MG63 (cell line): ENCODE measurements at regions not wholly inside any gene's neighbourhood (a gene's known extent, or its start where the extent isn't known, plus 50 kb on each side); places are given as distances from the start of the nearest gene placed in this dataset.

Experiments
- DNase-seq: peaks from one replicate; pipeline ENCODE4 v3.0.0-alpha.2; 2020
- H3K27me3 ChIP-seq: fragments of 250-450 bp; sonication (Bioruptor Pico); 2 replicates; pipeline ENCODE4 v1.5.1; 2020; ENCODE audit warnings: mild to moderate bottlenecking, moderate library complexity
- H3K36me3 ChIP-seq: fragments of 250-450 bp; sonication (Bioruptor Pico); 2 replicates; pipeline ENCODE4 v1.5.1; 2020; ENCODE audit warnings: mild to moderate bottlenecking, moderate library complexity
- H3K4me3 ChIP-seq: fragments of 250-450 bp; sonication (Bioruptor Pico); 2 replicates; pipeline ENCODE4 v1.5.1; 2020; ENCODE audit warnings: mild to moderate bottlenecking, moderate library complexity
- H3K9me3 ChIP-seq: fragments of 250-450 bp; sonication (Bioruptor Pico); 2 replicates; pipeline ENCODE4 v1.5.1; 2020; ENCODE audit warnings: mild to moderate bottlenecking, moderate library complexity

GRCh38 chr10:31725436-31725835 lies 203.2 kb downstream of the ARHGAP12 start:
- H3K27me3 ChIP-seq, result no peaks in the 10 kb centered on the region
- no peaks in the 10 kb centered on the region for H3K36me3 ChIP-seq
- no peak for DNase-seq
- H3K9me3 ChIP-seq, result peaks cover 12% of the 10 kb centered on the region
- no peak overlapping the region for H3K4me3 ChIP-seq

GRCh38 chr10:31724296-31724695 lies 204.3 kb downstream of the ARHGAP12 start:
- DNase-seq, result no peak
- H3K27me3 ChIP-seq, result no peaks in the 10 kb centered on the region
- H3K4me3 ChIP-seq, result no peak overlapping the region
- no peaks in the 10 kb centered on the region for H3K36me3 ChIP-seq
- H3K9me3 ChIP-seq, result peaks cover 12% of the 10 kb centered on the region

- H3K36me3 ChIP-seq, result no peaks in the 10 kb centered on the region
- H3K4me3 ChIP-seq, result no peak overlapping the region
- peaks cover 7% of the 10 kb centered on the region for H3K9me3 ChIP-seq
- no peaks in the 10 kb centered on the region for H3K27me3 ChIP-seq
- DNase-seq, result no peak
Measured at GRCh38 chr10:31723106-31723750, 205.4 kb downstream of the ARHGAP12 start.

- DNase-seq, result no peak
- Histone ChIP-seq H3K9me3 (peaks cover 2% of the 10 kb centered on the region; the same call in 1 of the 2 replicates), H3K4me3 (no peak overlapping the region), H3K27me3 (no peaks in the 10 kb centered on the region), H3K36me3 (no peaks in the 10 kb centered on the region)
Measured at GRCh38 chr10:31721096-31721495, 207.5 kb downstream of the ARHGAP12 start.

GRCh38 chr10:31720546-31720945 lies 208.1 kb downstream of the ARHGAP12 start:
- Histone ChIP-seq H3K36me3 (no peaks in the 10 kb centered on the region), H3K4me3 (no peak overlapping the region), H3K27me3 (no peaks in the 10 kb centered on the region), H3K9me3 (peaks cover 2% of the 10 kb centered on the region; the same call in 1 of the 2 replicates)
- no peak for DNase-seq

GRCh38 chr10:31709476-31709875 lies 219.2 kb downstream of the ARHGAP12 start:
- Histone ChIP-seq H3K9me3 (peaks cover 24% of the 10 kb centered on the region), H3K36me3 (no peaks in the 10 kb centered on the region), H3K27me3 (no peaks in the 10 kb centered on the region), H3K4me3 (no peak overlapping the region)
- DNase-seq, result no peak

GRCh38 chr10:31709028-31709427 lies 219.6 kb downstream of the ARHGAP12 start:
- no peak for DNase-seq

GRCh38 chr10:31708474-31708873 lies 220.2 kb downstream of the ARHGAP12 start:
- Histone ChIP-seq H3K4me3 (no peak overlapping the region), H3K36me3 (no peaks in the 10 kb centered on the region), H3K9me3 (peaks cover 24% of the 10 kb centered on the region), H3K27me3 (no peaks in the 10 kb centered on the region)
- no peak for DNase-seq

More at GRCh38 chr10:31709028-31709427, 219.6 kb downstream of the ARHGAP12 start:
- no peak overlapping the region for H3K4me3 ChIP-seq
- H3K36me3 ChIP-seq, result no peaks in the 10 kb centered on the region
- H3K27me3 ChIP-seq, result no peaks in the 10 kb centered on the region
- peaks cover 24% of the 10 kb centered on the region for H3K9me3 ChIP-seq

GRCh38 chr10:31708046-31708445 lies 220.6 kb downstream of the ARHGAP12 start:
- Histone ChIP-seq H3K4me3 (no peak overlapping the region), H3K27me3 (no peaks in the 10 kb centered on the region), H3K36me3 (no peaks in the 10 kb centered on the region), H3K9me3 (peaks cover 25% of the 10 kb centered on the region)
- DNase-seq, result no peak

GRCh38 chr10:31707093-31708039 lies 221.3 kb downstream of the ARHGAP12 start:
- no peaks in the 10 kb centered on the region for H3K27me3 ChIP-seq
- DNase-seq, result peak; percentile 77
- no peaks in the 10 kb centered on the region for H3K36me3 ChIP-seq
- H3K4me3 ChIP-seq, result no peak overlapping the region
- peaks cover 25% of the 10 kb centered on the region for H3K9me3 ChIP-seq

- no peak for DNase-seq
- no peak overlapping the region for H3K4me3 ChIP-seq
Measured at GRCh38 chr10:31706464-31707092, 222.1 kb downstream of the ARHGAP12 start.

GRCh38 chr10:31705136-31705535 lies 223.5 kb downstream of the ARHGAP12 start:
- H3K27me3 ChIP-seq, result no peaks in the 10 kb centered on the region
- no peaks in the 10 kb centered on the region for H3K36me3 ChIP-seq
- H3K9me3 ChIP-seq, result peaks cover 12% of the 10 kb centered on the region
- no peak overlapping the region for H3K4me3 ChIP-seq
- DNase-seq, result no peak

More at GRCh38 chr10:31706464-31707092, 222.1 kb downstream of the ARHGAP12 start:
- H3K36me3 ChIP-seq, result no peaks in the 10 kb centered on the region
- H3K27me3 ChIP-seq, result no peaks in the 10 kb centered on the region
- peaks cover 20% of the 10 kb centered on the region for H3K9me3 ChIP-seq

GRCh38 chr10:31704195-31704594 lies 224.4 kb downstream of the ARHGAP12 start:
- no peak for DNase-seq
- Histone ChIP-seq H3K9me3 (peaks cover 6% of the 10 kb centered on the region), H3K36me3 (no peaks in the 10 kb centered on the region), H3K4me3 (no peak overlapping the region), H3K27me3 (no peaks in the 10 kb centered on the region)

- no peak overlapping the region for H3K4me3 ChIP-seq
- H3K27me3 ChIP-seq, result no peaks in the 10 kb centered on the region
- no peaks in the 10 kb centered on the region for H3K36me3 ChIP-seq
- DNase-seq, result no peak
- peaks cover 6% of the 10 kb centered on the region for H3K9me3 ChIP-seq
Measured at GRCh38 chr10:31702954-31703353, 225.7 kb downstream of the ARHGAP12 start.

GRCh38 chr10:31702005-31702404 lies 226.6 kb downstream of the ARHGAP12 start:
- no peak for DNase-seq
- Histone ChIP-seq H3K36me3 (no peaks in the 10 kb centered on the region), H3K4me3 (no peak overlapping the region), H3K27me3 (no peaks in the 10 kb centered on the region), H3K9me3 (peaks cover 6% of the 10 kb centered on the region)

GRCh38 chr10:31701546-31701945 lies 227.1 kb downstream of the ARHGAP12 start:
- no peak for DNase-seq
- no peaks in the 10 kb centered on the region for H3K27me3 ChIP-seq
- H3K9me3 ChIP-seq, result peaks cover 6% of the 10 kb centered on the region
- no peak overlapping the region for H3K4me3 ChIP-seq
- H3K36me3 ChIP-seq, result no peaks in the 10 kb centered on the region

- H3K9me3 ChIP-seq, result peaks cover 6% of the 10 kb centered on the region
- no peak for DNase-seq
- H3K27me3 ChIP-seq, result no peaks in the 10 kb centered on the region
- no peaks in the 10 kb centered on the region for H3K36me3 ChIP-seq
- H3K4me3 ChIP-seq, result no peak overlapping the region
Measured at GRCh38 chr10:31700181-31700611, 228.4 kb downstream of the ARHGAP12 start.
